IMR-90 (cell line): ENCODE measurements at regions not wholly inside any gene's neighbourhood (a gene's known extent, or its start where the extent isn't known, plus 50 kb on each side); places are given as distances from the start of the nearest gene placed in this dataset.

Experiments
- ATAC-seq: fragments of 200-7000 bp; cut with Tn5 transposase; 2 replicates; pipeline ENCODE4 v1.9.1; 2020; ENCODE audit warnings: low read depth, mild to moderate bottlenecking, moderate library complexity
- BruUV-seq: library from RNA; stranded (reverse); fragments of 400-500 nt; replicated peaks from 2 replicates; lab custom pipeline; 2021; lab: Mats Ljungman, UMichigan
- CTCF ChIA-PET: fragments of 300-600 bp; formaldehyde crosslinking; extraction: SDS; loops from one replicate; lab custom pipeline; 2021; ENCODE audit warnings: antibody characterized with exemption; lab: Yijun Ruan, JAX
- POLR2A ChIA-PET: fragments of 300-600 bp; sonication (Branson Sonifier 250); formaldehyde crosslinking; loops from one replicate; lab custom pipeline; 2022; ENCODE audit warnings: antibody characterized with exemption; ENCODE audit not compliant: unreplicated experiment; lab: Charles Lee
- DNase-seq: peaks from one replicate; pipeline ENCODE4 v3.0.0; 2013
- H2AFZ ChIP-seq: replicated peaks from 2 replicates; pipeline ENCODE3; 2013; ENCODE audit warnings: low read length, mild to moderate bottlenecking; ENCODE audit not compliant: poor library complexity
- H2AK5ac ChIP-seq: 2 replicates; pipeline ENCODE4 v1.6.1; 2013; ENCODE audit warnings: low read depth, low read length, inconsistent platforms
- H2AK9ac ChIP-seq: replicated peaks from 2 replicates; pipeline ENCODE3; 2013; ENCODE audit warnings: mild to moderate bottlenecking, low read depth, low read length, moderate library complexity; ENCODE audit not compliant: poor library complexity
- H2BK120ac ChIP-seq: 2 replicates; pipeline ENCODE4 v1.6.1; 2013; ENCODE audit warnings: low read depth, low read length, inconsistent platforms
- H2BK15ac ChIP-seq: 3 replicates; pipeline ENCODE4 v1.6.1; 2013; ENCODE audit warnings: low read depth, low read length, inconsistent platforms
- H2BK20ac ChIP-seq: 2 replicates; pipeline ENCODE4 v1.6.1; 2013; ENCODE audit warnings: low read depth, mild to moderate bottlenecking, inconsistent platforms, low read length, moderate library complexity
- H2BK5ac ChIP-seq: 2 replicates; pipeline ENCODE4 v1.6.1; 2013; ENCODE audit warnings: mild to moderate bottlenecking, low read depth, low read length, inconsistent platforms; ENCODE audit not compliant: poor library complexity, severe bottlenecking
- H3K14ac ChIP-seq: replicated peaks from 2 replicates; pipeline ENCODE4 v1.6.1; 2013; ENCODE audit warnings: low read depth, low read length, inconsistent platforms
- H3K18ac ChIP-seq: 2 replicates; pipeline ENCODE4 v1.6.1; 2013; ENCODE audit warnings: low read depth, low read length, control low read depth
- H3K23ac ChIP-seq: 2 replicates; pipeline ENCODE4 v1.6.1; 2013; ENCODE audit warnings: low read depth, low read length, inconsistent platforms
- H3K27ac ChIP-seq: 2 replicates; pipeline ENCODE4 v1.5.1; 2013; ENCODE audit warnings: mild to moderate bottlenecking, control low read depth, low read length; ENCODE audit not compliant: insufficient read depth
- H3K27me3 ChIP-seq: 2 replicates; pipeline ENCODE4 v1.6.1; 2013; ENCODE audit warnings: low read length; ENCODE audit not compliant: control insufficient read depth, insufficient read depth
- H3K36me3 ChIP-seq: 2 replicates; pipeline ENCODE4 v1.6.1; 2013; ENCODE audit warnings: low read length, mixed read lengths; ENCODE audit not compliant: control insufficient read depth, insufficient read depth
- H3K4ac ChIP-seq: 2 replicates; pipeline ENCODE4 v1.6.1; 2013; ENCODE audit warnings: low read depth, low read length, inconsistent platforms
- H3K4me1 ChIP-seq: 2 replicates; pipeline ENCODE4 v1.6.1; 2013; ENCODE audit warnings: low read length, mixed read lengths; ENCODE audit not compliant: control insufficient read depth, insufficient read depth
- H3K4me2 ChIP-seq: 2 replicates; pipeline ENCODE4 v1.6.1; 2013; ENCODE audit warnings: low read depth, mild to moderate bottlenecking, control low read depth, low read length, moderate library complexity
- H3K4me3 ChIP-seq: 2 replicates; pipeline ENCODE4 v1.5.1; 2013; ENCODE audit warnings: low read depth, mild to moderate bottlenecking, control low read depth, low read length, moderate library complexity; ENCODE audit not compliant: insufficient read depth
- H3K56ac ChIP-seq: 2 replicates; pipeline ENCODE4 v1.6.1; 2013; ENCODE audit warnings: low read length, inconsistent platforms; ENCODE audit not compliant: insufficient read depth; ENCODE audit errors: extremely low read depth
- H3K79me1 ChIP-seq, 2 experiments: 2 replicates each; pipeline ENCODE4 v1.6.1; 2013; ENCODE audit warnings: low read length in 2 of 2, inconsistent platforms in 1 of 2, low read depth in 1 of 2
- H3K9ac ChIP-seq: 2 replicates; pipeline ENCODE4 v1.6.1; 2013; ENCODE audit warnings: low read depth, low read length, control low read depth
- H3K9me1 ChIP-seq: 2 replicates; pipeline ENCODE4 v1.6.1; 2013; ENCODE audit warnings: low read length, inconsistent platforms; ENCODE audit not compliant: insufficient read depth
- H3K9me3 ChIP-seq: 2 replicates; pipeline ENCODE4 v1.6.1; 2013; ENCODE audit warnings: low read length; ENCODE audit not compliant: control insufficient read depth, insufficient read depth
- H4K20me1 ChIP-seq: 2 replicates; pipeline ENCODE4 v1.6.1; 2013; ENCODE audit warnings: low read length, inconsistent platforms; ENCODE audit not compliant: insufficient read depth
- H4K5ac ChIP-seq: 2 replicates; pipeline ENCODE4 v1.6.1; 2013; ENCODE audit warnings: mild to moderate bottlenecking, low read depth, low read length, control low read depth
- H4K8ac ChIP-seq, 2 experiments: 2 replicates each; pipeline ENCODE4 v1.6.1; 2013; ENCODE audit warnings: low read depth in 2 of 2, low read length in 2 of 2, control low read depth in 1 of 2, inconsistent platforms in 1 of 2
- H4K91ac ChIP-seq: 2 replicates; pipeline ENCODE4 v1.6.1; 2013; ENCODE audit warnings: low read depth, low read length, inconsistent platforms; ENCODE audit not compliant: insufficient read depth
- CTCF ChIP-seq: conservative IDR thresholded peaks from 2 replicates; pipeline ENCODE4 v1.5.1; 2012; ENCODE audit warnings: mild to moderate bottlenecking, low read depth, low read length, improper control_type of control experiment
- FOS ChIP-seq: fragments of 150-350 bp; IDR thresholded peaks from 2 replicates; pipeline ENCODE4 v1.6.1; 2016; ENCODE audit warnings: low read depth, low read length
- RAD21 ChIP-seq: IDR thresholded peaks from 2 replicates; pipeline ENCODE4 v1.6.1; 2012; ENCODE audit warnings: low read length, improper control_type of control experiment
- SMC3 ChIP-seq: fragments of 150-350 bp; IDR thresholded peaks from 2 replicates; pipeline ENCODE4 v1.6.1; 2016; ENCODE audit warnings: low read depth, mild to moderate bottlenecking, antibody characterized with exemption, low read length, moderate library complexity
- USF2 ChIP-seq: fragments of 150-350 bp; IDR thresholded peaks from 2 replicates; pipeline ENCODE4 v1.6.1; 2017; ENCODE audit warnings: mild to moderate bottlenecking, antibody characterized with exemption, low read length, low read depth
- WGBS, 2 experiments: methylation state at CpG; one replicate each; pipeline versions ENCODE4 v1.1.5 to v1.1.7; 2013; ENCODE audit warnings: missing lambda C conversion rate in 2 of 2; ENCODE audit not compliant: insufficient read length in 1 of 2; ENCODE audit errors: extremely low coverage in 2 of 2; 5-methylcytosine and 5-hydroxymethylcytosine counted together
- dilution Hi-C: fragments of 300-500 bp; cut with HindIII; formaldehyde crosslinking; loops from one replicate; pipeline ENCODE4 v1.14.3; 2018; ENCODE audit warnings: low sequenced_read_pairs; ENCODE audit not compliant: unreplicated experiment
- in situ Hi-C: fragments of 300-500 bp; cut with MboI; formaldehyde crosslinking; loops from 3 replicates; pipeline ENCODE4 v1.14.3; 2019; ENCODE audit warnings: low sequenced_read_pairs, inconsistent platforms, mixed read lengths
- intact Hi-C: fragments of 100-400 bp; cut with micrococcal nuclease; formaldehyde crosslinking; loops from 2 replicates; pipeline ENCODE4 v1.10.0; 2022

GRCh38 chr6:113414511-113414910 lies 442.6 kb upstream of the MARCKS start:
- Histone ChIP-seq H3K4me1 (peaks cover 4% of the 10 kb centered on the region; the same call in 1 of the 2 replicates), H3K56ac (no peak overlapping the region), H2AK5ac (no peak overlapping the region), H3K4me3 (no peak overlapping the region), H3K9me3 (no peaks in the 10 kb centered on the region), H2BK20ac (no peak overlapping the region), H3K9me1 (no peaks in the 10 kb centered on the region; the same call in none of the 2 replicates), H4K8ac (peak overlapping the region in 1 of 2 experiments; percentile 16; a peak in 1 of 4 replicates), H2AK9ac (no peak overlapping the region), H2BK5ac (no peak overlapping the region), H4K91ac (no peak overlapping the region), H3K4me2 (no peak overlapping the region), H3K23ac (no peak overlapping the region), H3K4ac (no peak overlapping the region), H3K18ac (no peak overlapping the region), H2BK120ac (peak overlapping the region; percentile 28), H4K5ac (no peak overlapping the region), H2AFZ (no peak overlapping the region), H3K27ac (no peak overlapping the region), H3K9ac (no peak overlapping the region), H3K36me3 (no peaks in the 10 kb centered on the region), H4K20me1 (no peaks in the 10 kb centered on the region), H3K14ac (no peak overlapping the region), H3K79me1 (no peaks in the 10 kb centered on the region), H2BK15ac (0 out of 3 replicates have a peak overlapping the region, but pooled peaks have one; percentile 1), H3K27me3 (no peaks in the 10 kb centered on the region)
- ATAC-seq (peak; percentile 93), DNase-seq (peak; percentile 81)
- no TSS peak for BruUV-seq
- dilution Hi-C loops: no loop called here
- no CpG with 5 or more reads among the region's 3 CpGs for WGBS, 2 experiments
- intact Hi-C loops: loop anchor here (1.0 to 10.0 kb wide), 4 partner anchors 276 to 630 kb away; partner anchors contain the start of gene MARCKS
- in situ Hi-C loops: loop anchor here (10.0 kb wide), 1 partner anchor 440 kb away; the partner anchor contains the start of gene MARCKS
- TF ChIP-seq FOS (peak; percentile 34; the same call in 1 of the 2 replicates), SMC3 (peak; percentile 88), RAD21 (peak; percentile 83), USF2 (no peak), CTCF (peak; percentile 68)
- ChIA-PET CTCF (interaction anchor here (0.6 to 0.9 kb wide), 2 partner anchors 154 to 295 kb away, joined by 3 to 4 read pairs; no protein-coding TSS in a partner anchor), POLR2A (no interaction called here)
